ENCODE measurements at regions not wholly inside any gene's neighbourhood (a gene's known extent, or its start where the extent isn't known, plus 50 kb on each side); places are given as distances from the start of the nearest gene placed in this dataset.
"Not testable (repeated sequence)": the region's sequence is repeated elsewhere in the genome, so short reads cannot be mapped to it uniquely, and the experiment has no call there.

DNA sequence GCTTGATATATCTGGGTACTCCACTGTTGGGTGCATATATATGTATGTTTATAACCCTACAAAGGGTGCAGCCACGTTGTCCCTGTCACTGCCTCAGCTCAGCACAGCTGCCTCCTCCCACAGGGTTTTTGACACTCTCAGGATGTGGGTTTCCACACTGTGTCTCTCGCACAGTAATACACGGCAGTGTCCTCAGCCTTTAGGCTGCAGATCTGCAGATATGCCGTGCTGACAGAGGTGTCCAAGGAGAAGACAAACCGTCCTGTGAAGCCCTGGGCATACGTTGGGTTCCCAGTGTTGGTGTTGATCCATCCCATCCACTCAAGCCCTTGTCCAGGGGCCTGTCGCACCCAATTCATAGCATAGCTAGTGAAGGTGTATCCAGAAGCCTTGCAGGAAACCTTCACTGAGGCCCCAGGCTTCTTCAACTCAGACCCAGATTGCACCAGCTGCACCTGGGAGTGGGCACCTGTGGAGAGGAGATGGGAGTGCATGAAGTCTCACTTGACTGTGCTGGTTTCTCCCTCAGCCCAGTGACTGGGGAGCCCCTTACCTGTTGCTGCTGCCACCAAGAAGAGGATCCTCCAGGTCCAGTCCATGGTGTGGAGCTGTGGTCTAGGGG is 498.7 kb downstream of the TMEM121 start:
- H3K27me3 ChIP-seq, result no peaks in the 10 kb centered on the region
- no peaks in the 10 kb centered on the region for H3K9me3 ChIP-seq
- no peak overlapping the region for H3K27ac ChIP-seq
- H3K4me1 ChIP-seq, result no peaks in the 10 kb centered on the region
- in situ Hi-C loops (cut with MboI; ENCODE audit: low pct_ligation_motif_present in 1 of 4, low pct_unique_long_range_greater_than_20kb in 1 of 4, low sequenced_read_pairs in 3 of 4) (loop anchor here in 1 of 4 donors (25.0 kb wide), 1 partner anchor 112 kb away; no protein-coding TSS in a partner anchor), intact Hi-C loops (cut with DNase I; ENCODE audit: low total_unique reads) (no loop called here)
- TF ChIP-seq POLR2A (IDR thresholded peaks at IDR 0.05) (no peak), EP300 (IDR thresholded peaks at IDR 0.05; ENCODE audit: low read depth) (no peak)
- no peak for DNase-seq
- no peaks in the 10 kb centered on the region for H3K36me3 ChIP-seq
- 68% methylated on average over 7 of the region's 7 CpGs; no CpG with 5 or more reads in 1 of the 2 donors for WGBS, 2 donors (ENCODE audit: low coverage in 1 of 2)
- no peak overlapping the region for H3K4me3 ChIP-seq

DNA sequence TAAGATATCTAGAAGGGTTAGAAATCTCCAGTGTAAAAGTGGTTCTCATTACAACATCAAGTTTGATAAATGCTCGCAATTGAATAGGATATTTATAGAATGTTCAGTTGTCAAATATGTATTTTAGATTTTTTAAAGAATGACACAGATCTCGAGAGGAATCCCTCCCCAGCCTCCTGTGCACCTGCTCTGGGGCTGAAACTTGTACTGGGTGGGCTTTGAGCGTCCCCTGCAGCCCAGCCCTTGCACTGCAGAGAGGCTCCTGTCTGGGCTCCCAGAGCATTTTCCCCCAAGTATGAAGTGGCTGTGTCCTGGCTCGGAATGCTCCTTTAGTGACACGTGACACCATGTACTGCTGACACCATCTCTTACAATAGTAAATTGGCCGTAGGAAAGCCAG is 499.6 kb downstream of the TMEM121 start:
- no peaks in the 10 kb centered on the region for H3K27me3 ChIP-seq
- in situ Hi-C loops (cut with MboI; ENCODE audit: low pct_ligation_motif_present in 1 of 4, low pct_unique_long_range_greater_than_20kb in 1 of 4, low sequenced_read_pairs in 3 of 4), result loop anchor here in 1 of 4 donors (25.0 kb wide), 1 partner anchor 111 kb away; no protein-coding TSS in a partner anchor

DNA sequence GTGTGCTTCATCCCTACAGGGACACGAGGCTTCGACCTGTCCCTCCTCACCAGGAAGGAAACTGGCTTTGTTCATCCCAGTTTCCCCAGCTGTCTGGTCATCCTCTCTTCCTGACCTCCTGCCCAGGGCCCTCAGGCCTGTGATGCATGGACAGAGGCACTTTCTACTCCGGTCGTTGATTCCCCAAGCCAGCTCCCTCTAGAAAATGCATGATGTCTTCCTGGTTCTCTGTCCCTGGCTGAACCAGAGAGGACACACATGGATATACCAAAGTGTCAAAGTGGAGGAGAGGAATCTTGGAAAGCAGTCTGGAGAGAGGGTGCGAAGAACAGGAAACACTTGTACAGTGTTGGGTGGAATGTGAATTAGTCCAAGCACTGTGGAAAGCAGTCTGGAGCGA is 501.4 kb downstream of the TMEM121 start:
- H3K4me3 ChIP-seq; H3K4me1 ChIP-seq; H3K36me3 ChIP-seq; H3K27ac ChIP-seq; DNase-seq; H3K27me3 ChIP-seq; intact Hi-C loops (cut with DNase I; ENCODE audit: low total_unique reads); H3K9me3 ChIP-seq: not testable (repeated sequence)
- in situ Hi-C loops (cut with MboI; ENCODE audit: low pct_ligation_motif_present in 1 of 4, low pct_unique_long_range_greater_than_20kb in 1 of 4, low sequenced_read_pairs in 3 of 4), result loop anchor here in 1 of 4 donors (25.0 kb wide), 1 partner anchor 110 kb away; no protein-coding TSS in a partner anchor
- WGBS, 2 donors (ENCODE audit: low coverage in 1 of 2), result 74 to 76% methylated on average over 2 to 6 of the region's 6 CpGs

More for the DNA sequence above, 499.6 kb downstream of the TMEM121 start:
- TF ChIP-seq EP300 (IDR thresholded peaks at IDR 0.05; ENCODE audit: low read depth) (no peak), POLR2A (IDR thresholded peaks at IDR 0.05) (no peak), POLR2AphosphoS5 (IDR thresholded peaks at IDR 0.05) (no peak)
- TF ChIP-seq, protein P1, sequence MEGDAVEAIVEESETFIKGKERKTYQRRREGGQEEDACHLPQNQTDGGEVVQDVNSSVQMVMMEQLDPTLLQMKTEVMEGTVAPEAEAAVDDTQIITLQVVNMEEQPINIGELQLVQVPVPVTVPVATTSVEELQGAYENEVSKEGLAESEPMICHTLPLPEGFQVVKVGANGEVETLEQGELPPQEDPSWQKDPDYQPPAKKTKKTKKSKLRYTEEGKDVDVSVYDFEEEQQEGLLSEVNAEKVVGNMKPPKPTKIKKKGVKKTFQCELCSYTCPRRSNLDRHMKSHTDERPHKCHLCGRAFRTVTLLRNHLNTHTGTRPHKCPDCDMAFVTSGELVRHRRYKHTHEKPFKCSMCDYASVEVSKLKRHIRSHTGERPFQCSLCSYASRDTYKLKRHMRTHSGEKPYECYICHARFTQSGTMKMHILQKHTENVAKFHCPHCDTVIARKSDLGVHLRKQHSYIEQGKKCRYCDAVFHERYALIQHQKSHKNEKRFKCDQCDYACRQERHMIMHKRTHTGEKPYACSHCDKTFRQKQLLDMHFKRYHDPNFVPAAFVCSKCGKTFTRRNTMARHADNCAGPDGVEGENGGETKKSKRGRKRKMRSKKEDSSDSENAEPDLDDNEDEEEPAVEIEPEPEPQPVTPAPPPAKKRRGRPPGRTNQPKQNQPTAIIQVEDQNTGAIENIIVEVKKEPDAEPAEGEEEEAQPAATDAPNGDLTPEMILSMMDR (IDR thresholded peaks at IDR 0.05), result no peak
- DNase-seq, result no peak
- 54 to 62% methylated on average over 5 to 6 of the region's 6 CpGs for WGBS, 2 donors (ENCODE audit: low coverage in 1 of 2)
- H3K9me3 ChIP-seq, result no peaks in the 10 kb centered on the region
- H3K4me1 ChIP-seq, result no peaks in the 10 kb centered on the region
- no peak overlapping the region for H3K27ac ChIP-seq
- no peaks in the 10 kb centered on the region for H3K36me3 ChIP-seq
- intact Hi-C loops (cut with DNase I; ENCODE audit: low total_unique reads), result no loop called here
- H3K4me3 ChIP-seq, result no peak overlapping the region

DNA sequence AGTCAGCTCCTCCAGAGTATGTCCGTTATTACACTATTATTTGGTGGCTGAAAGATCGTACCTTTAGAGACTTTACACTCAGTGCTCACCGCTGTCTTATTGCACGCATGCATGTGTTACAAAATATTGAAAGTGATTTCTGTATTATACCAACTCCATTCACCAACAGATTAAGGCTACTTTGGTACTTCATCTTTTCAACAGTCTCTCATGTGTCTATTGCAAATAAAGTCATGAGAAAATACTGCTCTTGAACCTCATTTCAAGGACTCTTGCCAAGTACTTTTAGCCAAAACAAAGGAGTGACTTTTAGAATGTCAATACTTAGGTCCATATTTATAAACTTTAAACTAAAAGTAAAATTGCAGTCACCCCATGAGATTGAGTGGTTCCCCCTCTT is 503.6 kb downstream of the TMEM121 start:
- H3K36me3 ChIP-seq, result no peaks in the 10 kb centered on the region
- intact Hi-C loops (cut with DNase I; ENCODE audit: low total_unique reads), result no loop called here
- no peaks in the 10 kb centered on the region for H3K4me1 ChIP-seq
- 75 to 91% methylated on average over 4 of the region's 4 CpGs for WGBS, 2 donors (ENCODE audit: low coverage in 1 of 2)
- in situ Hi-C loops (cut with MboI; ENCODE audit: low pct_ligation_motif_present in 1 of 4, low pct_unique_long_range_greater_than_20kb in 1 of 4, low sequenced_read_pairs in 3 of 4), result loop anchor here in 1 of 4 donors (25.0 kb wide), 1 partner anchor 107 kb away; no protein-coding TSS in a partner anchor
- no peak for DNase-seq
- no peak overlapping the region for H3K27ac ChIP-seq
- H3K9me3 ChIP-seq, result no peaks in the 10 kb centered on the region
- H3K4me3 ChIP-seq, result no peak overlapping the region
- TF ChIP-seq POLR2A (IDR thresholded peaks at IDR 0.05) (no peak), POLR2AphosphoS5 (IDR thresholded peaks at IDR 0.05) (no peak)
- TF ChIP-seq, protein P1 (IDR thresholded peaks at IDR 0.05), result no peak
- H3K27me3 ChIP-seq, result no peaks in the 10 kb centered on the region

- in situ Hi-C loops (cut with MboI; ENCODE audit: low pct_ligation_motif_present in 1 of 4, low pct_unique_long_range_greater_than_20kb in 1 of 4, low sequenced_read_pairs in 3 of 4) (loop anchor here in 1 of 4 donors (25.0 kb wide), 1 partner anchor 100 kb away; no protein-coding TSS in a partner anchor), intact Hi-C loops (cut with DNase I; ENCODE audit: low total_unique reads) (no loop called here)
- DNase-seq, result no peak
- peaks cover 9% of the 10 kb centered on the region for H3K27me3 ChIP-seq
- no peak overlapping the region for H3K4me3 ChIP-seq
- WGBS, 2 donors (ENCODE audit: low coverage in 1 of 2), result 73 to 89% methylated on average over 5 to 6 of the region's 6 CpGs
- no peak overlapping the region for H3K27ac ChIP-seq
- H3K9me3 ChIP-seq, result no peaks in the 10 kb centered on the region
- no peaks in the 10 kb centered on the region for H3K36me3 ChIP-seq
- H3K4me1 ChIP-seq, result no peaks in the 10 kb centered on the region
- no peak for TF ChIP-seq POLR2A (IDR thresholded peaks at IDR 0.05)
- TF ChIP-seq, protein P1 (IDR thresholded peaks at IDR 0.05), result no peak
- TF ChIP-seq POLR2AphosphoS5 (IDR thresholded peaks at IDR 0.05), result no peak
- TF ChIP-seq EP300 (IDR thresholded peaks at IDR 0.05; ENCODE audit: low read depth), result no peak
These were observed 511.0 kb downstream of the TMEM121 start for GRCh38 chr14:106037380-106037779.
